ENCODE measurements at regions not wholly inside any gene's neighbourhood (a gene's known extent, or its start where the extent isn't known, plus 50 kb on each side); places are given as distances from the start of the nearest gene placed in this dataset.
"Not testable (repeated sequence)": the region's sequence is repeated elsewhere in the genome, so short reads cannot be mapped to it uniquely, and the experiment has no call there.

DNA sequence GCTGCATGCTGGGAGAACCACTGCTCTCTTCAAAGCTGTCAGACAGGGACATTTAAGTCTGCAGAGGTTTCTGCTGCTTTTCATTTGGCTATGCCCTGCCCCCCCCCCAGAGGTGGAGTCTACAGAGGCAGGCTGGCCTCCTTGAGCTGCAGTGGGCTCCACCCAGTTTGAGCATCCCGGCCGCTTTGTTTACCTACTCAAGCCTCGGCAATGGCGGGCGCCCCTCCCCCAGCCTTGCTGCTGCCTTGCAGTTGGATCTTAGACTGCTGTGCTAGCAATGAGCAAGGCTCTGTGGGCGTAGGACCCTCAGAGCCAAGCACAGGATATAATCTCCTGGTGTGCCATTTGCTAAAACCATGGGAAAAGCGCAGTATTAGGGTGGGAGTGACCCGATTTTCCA lies 59.8 kb upstream of the TMSB15B start:
- TF ChIP-seq, protein P1, sequence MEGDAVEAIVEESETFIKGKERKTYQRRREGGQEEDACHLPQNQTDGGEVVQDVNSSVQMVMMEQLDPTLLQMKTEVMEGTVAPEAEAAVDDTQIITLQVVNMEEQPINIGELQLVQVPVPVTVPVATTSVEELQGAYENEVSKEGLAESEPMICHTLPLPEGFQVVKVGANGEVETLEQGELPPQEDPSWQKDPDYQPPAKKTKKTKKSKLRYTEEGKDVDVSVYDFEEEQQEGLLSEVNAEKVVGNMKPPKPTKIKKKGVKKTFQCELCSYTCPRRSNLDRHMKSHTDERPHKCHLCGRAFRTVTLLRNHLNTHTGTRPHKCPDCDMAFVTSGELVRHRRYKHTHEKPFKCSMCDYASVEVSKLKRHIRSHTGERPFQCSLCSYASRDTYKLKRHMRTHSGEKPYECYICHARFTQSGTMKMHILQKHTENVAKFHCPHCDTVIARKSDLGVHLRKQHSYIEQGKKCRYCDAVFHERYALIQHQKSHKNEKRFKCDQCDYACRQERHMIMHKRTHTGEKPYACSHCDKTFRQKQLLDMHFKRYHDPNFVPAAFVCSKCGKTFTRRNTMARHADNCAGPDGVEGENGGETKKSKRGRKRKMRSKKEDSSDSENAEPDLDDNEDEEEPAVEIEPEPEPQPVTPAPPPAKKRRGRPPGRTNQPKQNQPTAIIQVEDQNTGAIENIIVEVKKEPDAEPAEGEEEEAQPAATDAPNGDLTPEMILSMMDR (IDR thresholded peaks at IDR 0.05) = not testable (repeated sequence)
- TF ChIP-seq EP300 (IDR thresholded peaks at IDR 0.05) = not testable (repeated sequence)

Measured in upper lobe of left lung (tissue), 4 donors.